HUES6 (cell line): ENCODE measurements at regions not wholly inside any gene's neighbourhood (a gene's known extent, or its start where the extent isn't known, plus 50 kb on each side); places are given as distances from the start of the nearest gene placed in this dataset.

ENCODE experiments used
- H3K27ac ChIP-seq: 2 replicates; pipeline ENCODE4 v1.7.0; 2013; ENCODE audit warnings: low read depth, mild to moderate bottlenecking, low read length, inconsistent platforms
- H3K27me3 ChIP-seq: 2 replicates; pipeline ENCODE4 v1.6.1; 2013; ENCODE audit warnings: low read length; ENCODE audit not compliant: control insufficient read depth, insufficient read depth
- H3K36me3 ChIP-seq: 2 replicates; pipeline ENCODE4 v1.6.1; 2013; ENCODE audit warnings: low read length; ENCODE audit not compliant: control insufficient read depth, insufficient read depth
- H3K4me1 ChIP-seq: 2 replicates; pipeline ENCODE4 v1.6.1; 2013; ENCODE audit warnings: low read length; ENCODE audit not compliant: control insufficient read depth, insufficient read depth
- H3K4me3 ChIP-seq: 2 replicates; pipeline ENCODE4 v1.5.1; 2013; ENCODE audit warnings: low read depth, low read length
- H3K9ac ChIP-seq: one replicate; pipeline ENCODE4 v1.6.1; 2013; ENCODE audit warnings: mild to moderate bottlenecking, low read length
- H3K9me3 ChIP-seq: 2 replicates; pipeline ENCODE4 v1.6.1; 2013; ENCODE audit warnings: low read depth, low read length; ENCODE audit not compliant: control insufficient read depth, insufficient read depth

DNA sequence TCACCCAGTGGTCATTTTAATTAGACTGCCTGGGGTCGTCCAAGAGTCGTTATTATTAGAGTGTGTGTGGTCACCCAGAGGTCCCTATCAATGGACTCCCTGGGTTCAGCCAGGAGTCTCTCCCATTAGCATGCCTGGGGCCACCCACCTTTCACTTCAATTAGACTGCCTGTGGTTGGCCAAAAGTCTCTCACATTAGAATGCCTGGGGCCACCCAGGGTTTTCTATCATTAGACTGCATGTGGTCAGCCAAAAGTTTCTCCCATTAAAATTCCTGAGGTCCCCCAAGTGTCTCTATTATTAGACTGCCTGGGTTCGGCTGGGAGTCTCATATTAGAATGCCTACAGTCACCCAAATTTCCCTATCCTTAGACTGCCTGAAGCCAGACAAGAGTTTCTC, 1472.6 kb downstream of the UQCRFS1 start:
- Histone ChIP-seq H3K4me1 (no peaks in the 10 kb centered on the region), H3K27me3 (no peaks in the 10 kb centered on the region; the same call in 1 of the 2 replicates), H3K4me3 (no peak overlapping the region), H3K27ac (no peak overlapping the region), H3K9me3 (peaks cover 15% of the 10 kb centered on the region; the same call in 1 of the 2 replicates), H3K36me3 (no peaks in the 10 kb centered on the region), H3K9ac (no peak overlapping the region)

DNA sequence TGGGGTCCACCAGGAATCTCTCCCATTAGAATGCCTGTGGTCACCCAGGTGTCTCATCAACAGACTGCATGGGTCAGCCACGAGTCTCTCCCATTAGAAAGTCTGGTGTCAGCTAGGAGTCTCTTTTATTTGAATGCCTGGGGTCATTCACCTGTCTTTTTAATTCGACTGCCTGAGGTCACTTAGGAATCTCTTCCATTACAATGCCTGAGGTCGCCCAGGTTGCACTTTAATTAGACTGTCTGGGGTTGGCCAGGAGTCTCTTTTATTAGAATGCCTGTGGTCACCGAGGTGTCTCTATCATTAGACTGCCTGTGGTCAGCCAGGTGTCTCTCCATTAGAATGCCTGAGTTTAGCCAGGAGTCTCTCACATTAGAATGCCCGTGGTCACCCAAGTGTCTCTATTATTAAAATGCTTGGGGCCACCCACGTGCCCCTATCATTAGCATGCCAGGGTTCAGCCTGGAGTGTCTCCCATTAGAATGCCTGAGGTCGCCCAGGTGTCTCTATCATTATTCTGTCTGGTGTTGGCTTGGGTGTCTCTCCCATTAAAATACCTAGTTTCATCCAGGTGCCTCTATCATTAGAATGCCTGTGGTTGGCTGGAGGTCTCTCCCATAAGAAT, 1474.3 kb downstream of the UQCRFS1 start:
- Histone ChIP-seq H3K9ac (no peak overlapping the region), H3K36me3 (no peaks in the 10 kb centered on the region), H3K9me3 (peaks cover 20% of the 10 kb centered on the region; the same call in 1 of the 2 replicates), H3K4me3 (no peak overlapping the region), H3K4me1 (no peaks in the 10 kb centered on the region), H3K27ac (no peak overlapping the region), H3K27me3 (no peaks in the 10 kb centered on the region; the same call in 1 of the 2 replicates)

DNA sequence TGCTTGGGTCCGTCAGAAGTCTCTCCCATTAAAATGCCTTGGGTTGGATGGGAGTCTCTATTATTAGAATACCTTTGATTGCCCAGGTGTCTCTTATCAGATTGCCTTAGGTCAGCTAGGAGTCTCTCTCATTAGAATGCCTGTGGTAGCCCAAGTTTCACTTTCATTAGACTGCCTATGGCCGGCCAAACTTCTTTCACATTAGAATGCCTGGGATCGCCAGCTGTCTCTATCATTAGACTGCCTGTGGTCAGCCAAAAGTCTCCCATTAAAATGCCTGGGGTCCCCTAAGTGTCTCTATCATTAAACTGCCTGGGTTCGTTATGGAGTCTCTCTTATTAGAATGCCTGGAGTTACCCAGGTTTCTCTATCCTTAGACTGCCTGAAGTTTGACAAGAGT, 1476.7 kb downstream of the UQCRFS1 start:
- Histone ChIP-seq H3K4me1 (no peaks in the 10 kb centered on the region), H3K9ac (no peak overlapping the region), H3K36me3 (no peaks in the 10 kb centered on the region), H3K27ac (no peak overlapping the region), H3K4me3 (no peak overlapping the region), H3K9me3 (peaks cover 35% of the 10 kb centered on the region), H3K27me3 (no peaks in the 10 kb centered on the region; the same call in 1 of the 2 replicates)

DNA sequence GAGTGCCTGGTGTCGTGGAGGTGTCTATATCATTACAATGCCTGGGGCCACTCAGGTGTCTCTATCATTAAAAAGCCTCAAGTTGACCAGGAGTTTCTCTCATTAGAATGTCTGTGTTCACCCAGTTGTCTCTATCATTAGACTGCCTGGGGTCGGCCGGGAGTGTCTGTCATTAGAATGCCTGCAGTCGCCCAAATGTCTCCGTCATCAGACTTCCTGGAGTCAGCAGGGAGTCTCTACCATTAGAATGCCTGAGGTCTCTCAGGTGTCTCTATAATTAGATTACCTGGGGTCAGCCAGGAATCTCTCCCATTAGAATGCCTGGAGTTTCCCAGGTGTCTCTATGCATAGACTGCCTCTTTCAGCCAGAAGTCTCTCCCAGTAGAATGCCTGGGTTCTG, 1477.6 kb downstream of the UQCRFS1 start:
- Histone ChIP-seq H3K9ac (no peak overlapping the region), H3K27me3 (no peaks in the 10 kb centered on the region; the same call in 1 of the 2 replicates), H3K4me1 (no peaks in the 10 kb centered on the region), H3K36me3 (no peaks in the 10 kb centered on the region; the same call in 1 of the 2 replicates), H3K4me3 (no peak overlapping the region), H3K27ac (no peak overlapping the region), H3K9me3 (peaks cover 42% of the 10 kb centered on the region)

DNA sequence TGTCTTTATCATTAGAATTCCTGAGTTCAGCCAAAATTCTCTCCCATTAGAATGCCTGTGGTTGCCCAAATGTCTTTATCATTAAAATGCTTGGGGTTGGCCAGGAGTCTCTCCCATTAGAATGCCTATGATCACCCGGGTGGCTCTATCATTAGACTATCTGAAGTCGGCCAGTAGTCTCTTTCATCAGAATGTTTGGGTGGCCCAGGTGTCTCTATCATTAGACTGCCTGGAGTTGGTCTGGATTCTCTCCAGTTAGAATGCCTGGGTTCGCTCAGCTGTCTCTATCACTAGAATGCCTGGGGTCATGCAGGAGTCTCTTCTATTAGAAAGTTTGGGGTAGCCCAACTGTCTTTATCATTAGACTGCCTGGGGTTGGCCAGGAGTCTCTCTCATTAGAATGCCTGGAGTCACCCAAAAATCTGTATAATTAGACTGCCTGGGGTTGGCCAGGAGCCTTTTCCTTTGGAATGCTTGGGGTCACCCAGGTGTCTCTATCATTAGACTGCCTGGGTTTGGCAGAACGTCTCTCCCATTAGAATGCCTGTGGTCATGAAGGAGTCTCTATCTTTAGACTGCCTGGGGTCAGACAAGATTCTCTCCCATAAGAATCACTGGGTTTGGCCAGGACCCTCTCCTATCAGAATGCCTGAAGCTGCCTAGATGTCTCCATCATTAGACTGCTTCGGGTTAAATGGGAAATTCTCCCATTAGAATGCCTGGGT, 1478.3 kb downstream of the UQCRFS1 start:
- Histone ChIP-seq H3K9ac (no peak overlapping the region), H3K4me1 (no peaks in the 10 kb centered on the region), H3K9me3 (peaks cover 46% of the 10 kb centered on the region), H3K36me3 (peaks cover under 1% of the 10 kb centered on the region; the same call in 1 of the 2 replicates), H3K27me3 (no peaks in the 10 kb centered on the region; the same call in 1 of the 2 replicates), H3K4me3 (no peak overlapping the region), H3K27ac (no peak overlapping the region)

DNA sequence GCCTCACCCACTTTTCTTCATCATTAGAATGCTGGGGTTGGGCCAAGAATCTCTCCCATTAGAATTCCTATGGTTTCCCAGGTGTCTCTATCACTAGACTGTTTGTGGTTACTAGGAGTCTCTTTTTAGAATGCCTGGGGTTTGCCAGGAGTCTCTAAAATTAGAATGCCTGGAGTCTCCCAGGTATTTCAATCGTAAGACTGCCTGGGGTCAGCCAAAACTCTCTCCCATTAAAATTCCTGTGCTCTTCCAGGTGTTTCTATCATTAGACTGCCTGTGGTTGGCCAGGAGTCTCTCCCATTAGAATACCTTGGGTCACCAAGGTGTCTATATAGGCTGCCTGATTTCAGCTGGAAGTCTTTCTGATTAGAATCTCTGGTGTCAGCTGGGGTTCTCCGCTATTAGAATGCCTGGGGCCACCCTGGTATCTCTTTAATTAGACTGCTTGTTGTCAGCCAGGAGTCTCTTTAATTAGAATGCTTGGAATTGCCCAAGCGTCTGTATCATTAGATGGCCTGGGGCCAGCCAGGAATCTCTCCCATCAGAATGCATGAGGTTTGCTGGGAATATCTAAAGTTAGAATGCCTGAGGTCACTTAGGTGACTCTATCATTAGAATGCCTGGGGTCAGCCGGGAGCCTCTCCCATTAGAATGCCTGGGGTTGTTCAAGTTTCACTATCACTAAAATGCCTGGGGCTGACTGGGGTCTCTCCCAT, 1479.2 kb downstream of the UQCRFS1 start:
- Histone ChIP-seq H3K9ac (no peak overlapping the region), H3K4me1 (no peaks in the 10 kb centered on the region), H3K9me3 (peaks cover 53% of the 10 kb centered on the region), H3K36me3 (peaks cover 2% of the 10 kb centered on the region; the same call in 1 of the 2 replicates), H3K4me3 (no peak overlapping the region), H3K27ac (no peak overlapping the region), H3K27me3 (no peaks in the 10 kb centered on the region; the same call in 1 of the 2 replicates)

DNA sequence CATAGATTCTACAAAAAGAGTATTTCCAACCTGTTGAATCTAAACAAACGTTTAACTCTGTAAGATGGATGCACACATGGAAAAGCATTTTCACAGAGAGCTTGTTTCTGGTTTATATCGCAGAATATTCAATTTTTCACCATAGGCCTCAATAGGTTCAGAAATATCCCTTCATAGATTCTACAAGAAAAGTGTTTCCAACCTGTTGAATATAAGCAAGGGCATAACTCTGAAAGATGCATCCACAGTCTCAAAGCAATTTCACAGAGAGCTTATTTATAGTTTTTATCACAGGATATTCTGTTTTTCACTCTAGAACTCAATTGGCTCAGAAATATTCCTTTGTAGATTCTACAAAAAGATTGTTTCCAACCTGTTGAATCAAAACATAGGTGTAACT, 1483.6 kb downstream of the UQCRFS1 start:
- Histone ChIP-seq H3K9ac (no peak overlapping the region), H3K27ac (no peak overlapping the region), H3K27me3 (no peaks in the 10 kb centered on the region), H3K4me1 (no peaks in the 10 kb centered on the region), H3K9me3 (peaks cover 73% of the 10 kb centered on the region), H3K36me3 (peaks cover 2% of the 10 kb centered on the region; the same call in 1 of the 2 replicates), H3K4me3 (no peak overlapping the region)

DNA sequence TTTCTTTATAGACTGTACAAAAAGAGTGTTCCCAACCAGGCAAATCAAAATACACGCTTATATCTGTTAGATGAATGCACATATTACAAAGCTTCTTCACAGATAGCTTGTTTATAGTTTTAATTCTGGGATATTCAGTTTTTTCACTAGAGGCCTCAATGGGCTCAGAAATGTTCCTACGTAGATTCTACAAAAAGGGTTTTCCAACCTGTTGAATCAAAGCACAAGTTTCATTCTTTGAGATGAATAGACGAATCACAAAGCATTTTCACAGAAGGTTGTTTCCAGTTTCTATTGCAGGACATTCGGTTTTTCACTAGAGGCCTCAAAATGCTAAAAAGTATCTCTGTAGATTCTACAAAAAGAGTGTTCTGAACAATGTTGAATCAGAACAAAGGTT, 1490.3 kb downstream of the UQCRFS1 start:
- no peaks in the 10 kb centered on the region for H3K36me3 ChIP-seq
- peaks cover 83% of the 10 kb centered on the region for H3K9me3 ChIP-seq
- no peaks in the 10 kb centered on the region for H3K4me1 ChIP-seq

DNA sequence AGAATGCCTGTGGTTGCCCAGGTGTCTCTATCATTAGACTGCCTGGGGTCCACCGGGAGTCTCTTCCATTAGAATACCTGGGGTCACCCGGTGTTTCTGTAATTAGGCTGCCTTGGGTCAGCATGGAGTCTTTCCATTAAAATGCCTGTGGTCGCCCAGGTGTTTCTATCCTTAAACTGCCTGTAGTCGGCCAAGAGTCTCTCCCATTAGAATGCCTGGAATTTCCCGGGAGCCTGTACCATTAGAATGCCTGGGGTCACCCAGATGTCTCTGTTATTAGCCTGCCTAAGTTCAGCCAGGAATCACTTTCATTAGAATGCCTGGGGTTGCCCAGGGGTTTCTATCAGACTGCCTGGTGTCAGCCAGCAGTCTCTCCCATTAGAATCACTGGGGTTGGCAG, 1492.8 kb downstream of the UQCRFS1 start:
- no peaks in the 10 kb centered on the region for H3K4me1 ChIP-seq
- H3K27me3 ChIP-seq: no peaks in the 10 kb centered on the region
- no peak overlapping the region for H3K27ac ChIP-seq
- H3K4me3 ChIP-seq: no peak overlapping the region
- H3K9ac ChIP-seq: no peak overlapping the region
- no peaks in the 10 kb centered on the region for H3K36me3 ChIP-seq
- H3K9me3 ChIP-seq: peaks cover 80% of the 10 kb centered on the region

More for the DNA sequence above, 1490.3 kb downstream of the UQCRFS1 start:
- Histone ChIP-seq H3K27me3 (no peaks in the 10 kb centered on the region), H3K4me3 (no peak overlapping the region), H3K9ac (no peak overlapping the region), H3K27ac (no peak overlapping the region)

DNA sequence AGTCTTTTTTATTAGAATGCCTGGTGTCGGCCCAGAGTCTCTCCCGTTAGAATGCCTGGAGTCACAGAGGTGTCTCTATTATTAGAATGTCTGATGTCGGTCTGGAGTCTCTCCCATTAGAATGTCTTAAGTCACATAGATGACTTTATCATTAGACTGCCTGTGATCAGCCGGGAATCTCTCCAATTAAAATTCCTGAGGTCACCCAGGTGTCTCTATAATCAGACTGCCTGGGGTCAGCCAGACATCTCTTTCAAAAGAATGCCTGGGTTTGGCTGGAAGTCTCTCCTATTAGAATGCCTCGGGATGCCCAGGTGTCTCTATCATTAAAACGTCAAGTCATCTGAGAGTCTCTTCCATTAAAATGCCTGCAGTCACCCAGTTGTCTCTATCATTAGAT, 1493.9 kb downstream of the UQCRFS1 start:
- no peak overlapping the region for H3K27ac ChIP-seq
- H3K9me3 ChIP-seq: peaks cover 75% of the 10 kb centered on the region
- no peaks in the 10 kb centered on the region for H3K27me3 ChIP-seq
- H3K4me3 ChIP-seq: no peak overlapping the region
- no peak overlapping the region for H3K9ac ChIP-seq
- no peaks in the 10 kb centered on the region for H3K36me3 ChIP-seq
- H3K4me1 ChIP-seq: no peaks in the 10 kb centered on the region

DNA sequence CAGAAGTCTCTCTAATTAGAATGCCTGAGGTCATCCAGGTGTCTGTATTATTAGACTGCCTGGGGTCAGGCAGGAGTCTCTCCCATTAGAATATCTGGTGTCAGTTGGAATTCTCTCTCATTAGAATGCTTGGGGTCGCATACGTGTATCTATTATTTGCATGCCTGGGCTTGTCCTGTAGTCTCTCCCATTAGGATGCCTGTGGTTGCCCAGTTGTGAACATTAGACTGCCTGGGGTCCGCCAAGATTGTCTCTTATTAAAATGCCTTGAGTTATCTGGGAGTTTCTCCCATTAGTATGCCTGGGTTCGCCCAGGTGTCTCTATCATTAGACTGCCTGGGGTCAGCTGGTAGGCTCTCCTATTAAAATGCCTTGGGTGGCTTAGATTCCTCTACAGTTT, 1494.7 kb downstream of the UQCRFS1 start:
- Histone ChIP-seq H3K27me3 (no peaks in the 10 kb centered on the region), H3K4me1 (no peaks in the 10 kb centered on the region), H3K4me3 (no peak overlapping the region), H3K9ac (no peak overlapping the region), H3K27ac (no peak overlapping the region), H3K36me3 (no peaks in the 10 kb centered on the region), H3K9me3 (peaks cover 74% of the 10 kb centered on the region)
